ENCODE measurements at regions not wholly inside any gene's neighbourhood (a gene's known extent, or its start where the extent isn't known, plus 50 kb on each side); places are given as distances from the start of the nearest gene placed in this dataset.
"Not testable (repeated sequence)": the region's sequence is repeated elsewhere in the genome, so short reads cannot be mapped to it uniquely, and the experiment has no call there.

DNA sequence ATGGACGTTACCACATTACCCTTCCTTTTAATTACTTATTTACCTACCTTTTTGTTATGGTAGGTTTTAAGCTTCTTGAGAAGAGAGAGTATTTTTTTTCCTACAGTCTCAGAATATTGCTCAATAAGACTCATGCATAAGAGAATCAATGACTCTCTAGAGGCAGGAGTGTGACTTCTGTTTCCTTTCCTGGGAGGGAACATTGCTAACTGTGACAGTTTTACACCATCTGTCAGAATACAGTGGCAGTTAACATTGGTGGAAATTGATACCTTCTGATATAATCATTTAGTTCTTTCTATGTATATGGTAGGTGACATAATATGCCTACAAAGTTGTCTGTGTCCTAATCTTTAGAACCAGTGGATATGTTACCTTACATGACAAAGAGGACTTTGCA is 348.7 kb upstream of the POT1 start:
- no peaks in the 10 kb centered on the region for H3K4me1 Mint-ChIP-seq (ENCODE audit: unreplicated experiment)
- TF ChIP-seq CTCF (conservative IDR thresholded peaks at IDR 0.05) = no peak
- H3K4me3 Mint-ChIP-seq = no peak overlapping the region
- no peaks in the 10 kb centered on the region for H3K36me3 Mint-ChIP-seq
- H3K9me3 Mint-ChIP-seq = peaks cover 9% of the 10 kb centered on the region
- DNase-seq (ENCODE audit: extremely low spot score, unreplicated experiment) = no peak
- no peaks in the 10 kb centered on the region for H3K27me3 Mint-ChIP-seq
- H3K27ac Mint-ChIP-seq = no peak overlapping the region

DNA sequence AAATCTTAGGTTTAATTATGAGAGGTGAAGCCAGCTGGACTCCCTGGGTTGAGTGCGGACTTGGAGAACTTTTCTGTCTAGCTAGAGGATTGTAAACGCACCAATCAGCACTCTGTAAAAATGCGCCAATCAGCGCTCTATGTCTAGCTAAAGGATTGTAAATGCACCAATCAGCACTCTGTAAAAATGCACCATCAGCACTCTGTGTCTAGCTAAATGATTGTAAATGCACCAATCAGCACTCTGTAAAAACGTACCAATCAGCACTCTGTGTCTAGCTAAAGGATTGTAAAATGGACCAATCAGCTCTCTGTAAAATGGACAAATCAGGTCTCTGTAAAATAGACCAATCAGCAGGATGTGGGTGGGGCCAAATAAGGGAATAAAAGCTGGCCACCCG is 345.1 kb upstream of the POT1 start:
- H3K27ac Mint-ChIP-seq; DNase-seq (ENCODE audit: extremely low spot score, unreplicated experiment); H3K36me3 Mint-ChIP-seq; H3K27me3 Mint-ChIP-seq; H3K4me1 Mint-ChIP-seq (ENCODE audit: unreplicated experiment); H3K9me3 Mint-ChIP-seq; H3K4me3 Mint-ChIP-seq: not testable (repeated sequence)

DNA sequence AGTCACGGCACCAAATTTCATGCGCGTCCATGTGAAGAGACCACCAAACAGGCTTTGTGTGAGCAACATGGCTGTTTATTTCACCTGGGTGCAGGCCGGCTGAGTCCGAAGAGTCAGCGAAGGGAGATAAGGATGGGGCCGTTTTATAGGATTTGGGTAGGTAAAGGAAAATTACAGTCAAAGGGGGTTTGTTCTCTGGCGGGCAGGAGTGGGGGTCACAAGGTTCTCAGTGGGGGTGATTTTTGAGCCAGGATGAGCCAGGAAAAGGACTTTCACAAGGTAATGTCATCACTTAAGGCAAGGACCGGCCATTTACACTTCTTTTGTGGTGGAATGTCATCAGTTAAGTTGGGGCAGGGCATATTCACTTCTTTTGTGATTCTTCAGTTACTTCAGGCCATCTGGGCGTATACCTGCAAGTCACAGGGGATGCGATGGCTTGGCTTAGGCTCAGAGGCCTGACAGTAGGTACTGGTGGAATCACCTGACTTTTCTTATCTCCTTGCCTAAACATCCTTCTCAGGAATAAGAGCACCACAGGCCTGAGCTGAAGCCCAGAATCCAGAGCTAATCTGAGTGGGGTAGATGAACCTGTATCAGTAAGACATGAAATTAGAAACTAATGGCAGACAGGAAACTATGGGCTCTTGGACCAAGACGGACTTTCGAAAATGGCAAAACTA is 334.7 kb upstream of the POT1 start:
- H3K4me1 Mint-ChIP-seq (ENCODE audit: unreplicated experiment); H3K4me3 Mint-ChIP-seq; H3K27ac Mint-ChIP-seq; H3K9me3 Mint-ChIP-seq; DNase-seq (ENCODE audit: extremely low spot score, unreplicated experiment); H3K36me3 Mint-ChIP-seq: not testable (repeated sequence)
- H3K27me3 Mint-ChIP-seq = peaks cover 31% of the 10 kb centered on the region

- H3K36me3 Mint-ChIP-seq; H3K27ac Mint-ChIP-seq; DNase-seq (ENCODE audit: extremely low spot score, unreplicated experiment); H3K4me3 Mint-ChIP-seq; H3K9me3 Mint-ChIP-seq; H3K4me1 Mint-ChIP-seq (ENCODE audit: unreplicated experiment): not testable (repeated sequence)
- H3K27me3 Mint-ChIP-seq = peaks cover 32% of the 10 kb centered on the region
Measured at GRCh38 chr7:125258876-125259417, 329.3 kb upstream of the POT1 start.

GRCh38 chr7:125257617-125258016 is 328.0 kb upstream of the POT1 start:
- Mint-ChIP-seq H3K27ac (no peak overlapping the region), H3K36me3 (no peaks in the 10 kb centered on the region), H3K27me3 (peaks cover 20% of the 10 kb centered on the region), H3K4me3 (no peak overlapping the region), H3K9me3 (no peaks in the 10 kb centered on the region), H3K4me1 (ENCODE audit: unreplicated experiment) (peaks cover 7% of the 10 kb centered on the region)
- DNase-seq (ENCODE audit: extremely low spot score, unreplicated experiment) = no peak
- no peak for TF ChIP-seq CTCF (conservative IDR thresholded peaks at IDR 0.05)

DNA sequence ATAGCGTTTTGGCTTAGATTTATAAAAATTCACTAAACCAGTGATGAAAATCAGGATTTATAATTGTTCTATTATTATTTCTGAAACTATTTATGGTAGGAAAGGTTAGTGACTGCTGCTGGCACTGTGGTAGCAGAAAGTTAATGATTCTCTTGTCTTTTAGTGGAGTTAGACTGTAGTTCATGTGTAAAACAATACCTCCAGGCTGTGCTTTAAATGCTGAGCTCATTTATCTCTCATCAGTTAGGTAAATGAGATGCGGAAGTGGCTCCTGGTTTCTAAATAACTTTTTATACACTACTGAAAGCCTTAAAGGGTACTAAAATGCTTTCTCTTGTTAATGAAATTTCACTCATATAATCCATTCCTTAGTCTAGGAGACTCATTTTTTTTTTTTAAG is 326.8 kb upstream of the POT1 start:
- Mint-ChIP-seq H3K9me3 (no peaks in the 10 kb centered on the region), H3K36me3 (no peaks in the 10 kb centered on the region), H3K27ac (no peak overlapping the region), H3K4me3 (no peak overlapping the region), H3K27me3 (peaks cover 11% of the 10 kb centered on the region), H3K4me1 (ENCODE audit: unreplicated experiment) (peaks cover 7% of the 10 kb centered on the region)
- TF ChIP-seq CTCF (conservative IDR thresholded peaks at IDR 0.05) = no peak
- DNase-seq (ENCODE audit: extremely low spot score, unreplicated experiment) = no peak

DNA sequence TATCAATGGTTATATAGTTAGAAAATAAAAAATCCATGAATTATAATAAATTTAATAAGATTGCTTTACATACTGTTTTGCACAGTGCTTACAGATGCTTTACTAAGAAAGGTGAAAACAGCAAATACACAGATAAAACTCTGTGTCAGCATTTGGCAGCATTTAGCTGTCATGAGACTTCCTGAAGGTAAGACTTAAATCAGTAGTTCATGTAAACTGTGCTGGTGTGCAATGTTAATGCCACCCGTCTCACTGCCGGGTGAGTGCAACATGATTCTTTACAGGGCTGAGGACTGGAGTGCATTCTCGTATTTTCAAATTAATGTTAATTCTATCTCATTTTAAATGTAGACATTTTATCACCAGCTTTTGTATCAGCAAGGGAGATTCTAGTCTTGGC is 326.2 kb upstream of the POT1 start:
- H3K27ac Mint-ChIP-seq = no peak overlapping the region
- H3K36me3 Mint-ChIP-seq = no peaks in the 10 kb centered on the region
- H3K27me3 Mint-ChIP-seq = peaks cover 4% of the 10 kb centered on the region
- H3K9me3 Mint-ChIP-seq = no peaks in the 10 kb centered on the region
- TF ChIP-seq CTCF (conservative IDR thresholded peaks at IDR 0.05) = no peak
- DNase-seq (ENCODE audit: extremely low spot score, unreplicated experiment) = no peak
- no peak overlapping the region for H3K4me3 Mint-ChIP-seq
- peaks cover 7% of the 10 kb centered on the region for H3K4me1 Mint-ChIP-seq (ENCODE audit: unreplicated experiment)

Measured in type B pancreatic cell (in vitro differentiated cells).